NCI-H524 (cell line): ENCODE measurements at regions not wholly inside any gene's neighbourhood (a gene's known extent, or its start where the extent isn't known, plus 50 kb on each side); places are given as distances from the start of the nearest gene placed in this dataset.

Experiments
- DNase-seq, 2 experiments: peaks; one replicate each; lab custom pipeline; 2025; lab: John Stamatoyannopoulos, UW

DNA sequence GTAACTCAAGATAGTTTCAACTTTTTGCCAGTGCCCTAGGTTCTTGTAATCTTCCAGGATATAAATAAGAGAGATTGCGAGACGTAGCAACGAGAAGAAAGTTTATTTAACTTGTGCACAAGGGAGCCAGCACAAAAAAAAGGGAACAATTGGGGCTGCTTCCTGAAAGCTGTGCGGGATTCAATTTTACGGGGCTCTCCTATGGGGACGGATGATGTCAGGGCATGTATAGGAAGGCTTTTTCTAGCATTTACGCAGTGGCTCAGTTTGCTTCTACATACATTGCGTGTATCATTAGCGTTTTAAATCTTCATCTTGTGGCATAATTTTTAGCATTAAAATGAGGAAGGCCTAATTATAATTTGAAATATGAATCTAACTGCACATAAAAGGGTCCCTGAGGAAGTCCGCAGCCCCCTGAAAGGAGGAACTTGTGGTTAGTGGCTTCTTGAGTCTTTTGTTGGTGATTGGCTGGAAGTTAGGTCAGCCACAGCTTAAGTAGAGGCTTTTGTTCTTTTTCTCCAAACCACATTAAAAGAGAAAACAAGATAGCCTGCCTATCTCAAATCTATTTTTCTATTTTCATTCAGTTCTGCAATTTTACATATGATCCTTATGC lies 668.2 kb upstream of the NDST4 start:
- no peak for DNase-seq

DNA sequence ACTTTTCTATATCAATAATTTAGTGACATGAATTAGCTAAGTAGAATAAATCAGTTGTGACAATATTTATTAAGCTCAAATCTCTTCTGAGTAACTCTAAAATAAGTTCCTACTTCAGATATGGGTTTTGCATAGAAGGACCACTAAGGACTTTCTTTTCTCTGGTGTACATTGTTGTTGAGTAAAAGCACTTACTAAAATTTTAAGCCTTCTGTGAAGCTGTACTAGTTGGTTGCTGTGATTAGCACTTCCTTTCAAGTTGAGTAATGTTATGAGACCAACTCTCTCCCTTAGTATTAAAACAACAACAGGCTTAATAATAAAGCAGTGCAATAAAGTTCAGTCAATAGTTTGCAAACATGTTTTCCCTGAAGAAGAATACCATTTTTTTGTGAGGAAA lies 667.4 kb upstream of the NDST4 start:
- DNase-seq: no peak

DNA sequence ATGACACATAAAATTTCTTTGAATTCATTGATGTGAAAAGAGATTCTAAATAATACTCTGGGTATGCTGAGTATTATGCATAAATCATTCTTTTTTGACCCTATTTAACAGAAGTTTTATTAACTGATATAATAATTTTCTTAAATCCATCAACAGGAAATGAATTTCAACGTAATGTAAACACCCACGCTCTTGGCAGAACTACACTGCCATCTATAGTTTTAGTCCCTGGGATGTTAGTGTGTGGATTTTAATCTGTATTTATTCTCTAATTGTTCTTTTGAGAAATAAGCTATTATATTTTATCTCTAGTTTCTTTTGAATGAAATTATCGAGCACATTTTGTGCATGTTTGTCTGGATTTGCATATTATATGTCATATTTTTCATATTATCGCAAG lies 666.8 kb upstream of the NDST4 start:
- DNase-seq: no peak

DNA sequence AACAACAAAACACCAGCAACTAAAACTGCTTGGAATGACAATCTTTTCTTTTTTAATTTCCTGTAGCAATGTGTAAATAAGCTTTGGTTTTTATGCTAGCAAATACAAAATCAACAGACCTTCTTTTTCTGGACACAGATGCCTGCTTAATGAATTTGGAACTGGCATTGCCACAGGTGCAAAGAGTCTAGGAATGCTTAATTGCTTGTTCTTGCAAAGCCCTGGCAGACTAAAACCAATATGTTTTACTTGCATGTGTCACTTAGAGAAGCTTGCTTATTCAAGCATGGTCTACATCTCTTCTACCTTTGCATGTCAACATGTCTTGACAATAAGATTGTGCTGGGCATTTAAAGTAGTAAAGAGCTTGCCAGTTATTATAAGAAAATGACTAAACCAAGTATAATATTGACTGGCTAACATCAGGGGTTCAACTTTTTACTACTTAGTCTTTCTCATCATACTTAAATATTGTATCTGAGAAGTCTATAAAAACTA lies 656.7 kb upstream of the NDST4 start:
- no peak for DNase-seq

DNA sequence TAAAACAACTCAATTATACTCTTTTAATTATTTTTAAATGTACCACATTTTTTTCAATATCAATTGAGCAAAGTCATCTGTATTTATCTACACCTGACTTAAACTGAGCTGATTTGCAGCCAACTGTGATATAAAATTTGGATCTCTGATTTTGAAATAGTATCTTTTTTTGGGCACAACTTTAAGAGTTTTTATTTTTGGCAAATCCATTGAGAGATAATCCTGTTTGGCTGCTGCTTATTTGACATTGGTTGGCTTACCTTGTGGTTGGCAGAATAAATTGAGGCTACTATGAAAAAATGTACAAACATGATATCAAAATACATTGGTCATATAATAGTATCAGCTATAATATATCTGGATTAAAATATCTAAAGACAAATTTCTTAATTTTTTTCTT lies 656.0 kb upstream of the NDST4 start:
- DNase-seq: no peak

DNA sequence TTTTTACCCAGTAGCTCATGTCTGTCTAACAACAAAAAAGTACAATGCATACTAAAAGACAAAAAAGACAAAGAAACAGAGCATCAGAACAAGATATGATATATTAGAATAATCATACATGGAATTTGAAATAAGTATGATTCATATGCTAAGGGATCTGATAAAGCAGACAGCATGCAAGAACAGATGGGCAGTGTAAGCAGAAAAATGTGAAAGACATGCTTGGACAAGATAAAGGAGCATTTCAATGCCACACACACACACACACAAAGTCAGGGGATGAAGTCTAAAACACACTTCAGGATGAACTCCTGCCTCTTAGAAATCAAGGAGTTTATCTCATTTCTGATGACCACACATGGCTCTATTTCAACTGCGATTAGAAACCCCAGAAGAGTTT lies 649.6 kb upstream of the NDST4 start:
- DNase-seq: peak in 1 of 2 experiments; percentile 1

DNA sequence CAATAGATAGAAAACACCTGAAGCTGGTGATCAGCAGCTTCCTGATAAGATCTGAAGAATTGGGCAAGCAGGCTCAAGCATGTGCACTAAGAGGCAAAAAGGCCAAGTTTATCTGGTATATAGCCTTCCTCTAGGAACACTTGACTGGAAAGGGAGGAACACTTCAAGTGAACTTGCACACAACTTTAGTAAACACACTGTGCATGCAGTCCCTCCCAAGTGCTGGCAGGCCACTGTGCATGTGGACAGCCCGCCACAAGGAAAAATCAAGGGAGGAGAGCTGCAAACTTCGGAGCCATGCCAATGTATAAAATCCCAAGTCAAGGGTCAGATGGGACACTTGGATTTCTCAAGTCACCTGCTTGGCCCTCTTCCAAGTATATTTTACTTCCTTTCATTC lies 645.8 kb upstream of the NDST4 start:
- DNase-seq: no peak

DNA sequence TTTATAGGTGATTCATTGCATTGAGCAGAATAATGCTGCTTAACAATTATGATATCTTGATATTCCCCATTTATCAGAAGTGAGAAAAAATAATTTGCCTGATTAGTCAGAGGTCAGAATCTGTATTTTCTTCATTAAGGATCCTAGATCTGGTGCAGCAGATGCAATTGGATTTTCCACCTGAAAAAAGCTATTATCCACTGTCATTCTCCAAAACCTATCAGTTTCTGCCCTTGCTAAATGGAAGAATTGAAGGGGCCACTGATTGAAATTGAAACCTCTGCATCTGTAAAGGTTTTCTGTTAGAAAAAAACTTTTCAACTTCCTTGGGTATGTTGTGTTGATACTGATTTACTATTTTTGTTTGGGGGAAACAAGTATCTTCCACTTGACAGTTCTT lies 636.0 kb upstream of the NDST4 start:
- DNase-seq: no peak

DNA sequence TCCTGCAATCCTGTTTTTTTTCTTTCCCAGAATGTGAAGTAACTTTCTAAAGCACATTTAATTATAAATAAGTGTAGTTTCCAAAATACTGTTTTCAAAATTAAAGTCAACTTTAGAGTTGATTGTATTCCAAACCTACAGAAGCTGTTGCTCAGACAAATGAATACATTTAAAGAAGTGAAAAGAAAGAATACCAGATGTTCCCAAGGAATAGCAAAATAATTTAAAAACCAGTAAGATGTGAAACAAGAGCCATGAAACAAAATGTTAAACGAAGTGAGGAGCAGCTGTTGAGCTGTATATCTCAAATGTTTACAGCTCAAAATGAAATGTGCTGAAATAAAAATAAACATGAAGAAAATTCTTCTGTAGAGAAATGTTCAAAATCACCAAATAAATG lies 627.4 kb upstream of the NDST4 start:
- DNase-seq: no peak

DNA sequence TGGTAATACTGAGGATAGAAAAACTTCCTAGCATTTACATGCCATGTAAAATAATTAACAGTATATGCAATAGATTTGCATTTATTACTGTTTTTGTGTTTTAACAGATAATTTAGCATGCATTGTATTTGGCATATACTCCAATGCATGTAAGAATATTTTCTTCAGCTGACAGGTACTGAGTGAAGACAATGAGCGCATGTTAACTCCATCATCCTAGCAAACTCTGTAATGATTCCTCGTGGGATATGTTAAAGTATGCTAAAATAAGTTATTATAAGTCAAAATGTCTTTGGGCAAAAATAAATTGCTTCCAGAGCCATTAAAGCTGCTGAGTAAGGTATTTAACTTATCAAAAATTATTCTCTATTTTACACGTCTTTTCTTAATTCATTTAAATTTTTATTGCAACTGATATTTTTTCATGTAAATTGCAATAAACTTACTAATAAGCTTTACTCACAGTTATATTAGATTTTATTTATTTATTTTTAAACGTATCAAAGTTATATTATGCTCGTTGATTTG lies 616.4 kb upstream of the NDST4 start:
- no peak for DNase-seq

DNA sequence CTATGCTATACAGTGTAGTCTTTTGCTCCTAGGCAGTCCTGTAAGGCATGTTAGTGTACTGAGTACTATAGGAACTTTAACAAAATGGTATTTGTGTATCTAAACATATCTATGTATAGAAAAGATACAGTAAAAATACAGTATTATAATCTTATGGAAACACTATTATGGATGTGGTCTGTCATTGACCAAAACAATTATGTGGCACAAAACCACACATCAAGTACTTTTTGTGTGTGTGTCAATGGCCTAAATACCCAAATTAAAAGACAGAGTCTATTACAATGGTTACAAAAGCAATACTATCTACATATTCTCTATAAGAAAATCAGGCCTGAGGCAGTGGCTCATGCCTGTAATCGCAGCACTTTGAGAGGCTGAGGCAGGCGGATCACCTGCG lies 610.2 kb upstream of the NDST4 start:
- no peak for DNase-seq

DNA sequence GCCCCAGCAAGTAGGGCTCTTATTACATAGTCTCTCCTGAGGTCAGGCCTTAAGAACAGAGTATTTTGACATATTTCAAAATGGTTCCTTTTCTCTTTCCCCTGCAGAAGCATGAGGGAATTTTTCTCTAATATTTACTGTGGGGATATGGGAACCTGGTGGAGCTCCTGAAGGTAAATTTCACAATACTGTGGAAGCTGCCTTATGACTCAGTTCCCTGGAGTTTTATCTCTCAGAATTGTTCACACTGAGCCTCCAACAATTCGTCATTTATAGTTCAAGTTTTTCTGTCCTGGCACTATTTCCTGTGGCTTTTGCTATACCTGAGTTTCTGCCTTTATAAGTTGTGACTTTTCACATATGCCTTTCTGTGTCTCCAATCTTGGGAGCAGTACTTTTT lies 607.2 kb upstream of the NDST4 start:
- DNase-seq: no peak

DNA sequence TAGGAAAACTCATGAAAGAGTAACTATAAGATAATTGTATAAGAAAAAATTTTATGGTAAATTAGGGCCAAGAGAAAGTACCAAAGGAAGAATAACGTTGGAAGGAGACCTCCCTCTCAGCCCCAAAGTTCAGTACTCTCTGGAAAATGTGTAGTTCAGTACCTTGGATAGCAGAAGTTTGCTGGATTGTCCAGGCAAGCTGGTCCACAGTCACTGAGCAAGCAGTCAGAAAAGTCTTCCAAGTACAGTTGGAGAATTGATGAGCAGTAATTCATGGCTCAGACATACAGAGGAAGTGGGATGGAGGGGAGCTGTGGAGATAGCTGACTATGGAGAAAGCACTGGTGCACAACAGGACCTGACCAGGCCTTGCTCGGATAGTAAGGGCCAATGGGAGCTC lies 598.2 kb upstream of the NDST4 start:
- DNase-seq: no peak

DNA sequence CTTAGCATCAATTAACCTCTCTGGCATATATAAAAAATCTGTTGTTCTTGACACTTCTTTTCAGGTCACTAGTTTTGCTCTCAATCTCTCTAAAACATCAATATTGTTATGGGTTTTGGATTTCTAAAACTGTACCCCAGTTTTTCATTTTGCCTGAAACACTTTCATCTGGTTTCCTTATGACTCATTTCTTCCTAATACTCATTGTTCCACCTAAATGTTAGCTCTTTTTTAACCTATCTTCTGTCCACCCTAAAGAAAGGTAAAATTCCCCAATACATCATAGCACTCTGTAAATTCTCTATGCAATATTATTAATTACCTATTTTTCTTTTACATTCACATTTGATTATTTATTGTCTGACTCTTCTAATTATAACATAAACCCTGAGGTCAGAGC lies 575.5 kb upstream of the NDST4 start:
- no peak for DNase-seq

DNA sequence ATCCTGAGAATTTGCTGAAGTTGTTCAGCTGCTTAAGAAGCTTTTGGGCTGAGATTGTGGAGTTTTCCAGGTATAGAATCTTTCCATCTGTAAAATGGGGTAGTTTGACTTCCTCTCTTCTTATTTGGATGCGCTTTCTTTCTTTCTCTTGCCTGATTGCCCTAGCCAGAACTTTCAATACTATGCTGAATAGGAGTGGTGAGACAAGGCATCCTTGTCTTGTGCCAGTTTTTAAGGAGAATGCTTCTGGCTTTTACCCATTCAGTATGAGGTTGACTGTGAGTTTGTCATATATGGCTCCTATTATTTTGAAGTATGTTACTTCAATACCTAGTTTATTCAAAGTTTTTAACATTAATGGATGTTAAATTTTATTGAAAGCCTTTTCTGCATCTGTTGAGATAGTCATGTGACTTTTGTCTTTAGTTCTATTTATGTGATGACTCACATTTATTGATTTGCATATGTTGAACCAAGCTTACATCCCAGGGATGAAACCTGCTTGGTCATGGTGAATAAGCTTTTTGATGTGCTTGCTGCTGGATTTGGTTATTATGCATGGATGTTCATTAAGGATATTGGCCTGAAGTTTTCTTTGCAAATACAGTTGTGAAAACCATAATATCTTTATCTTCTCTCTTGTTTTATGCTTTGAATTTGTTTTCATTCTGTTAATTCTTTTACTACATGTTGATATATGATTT lies 573.8 kb upstream of the NDST4 start:
- no peak for DNase-seq

DNA sequence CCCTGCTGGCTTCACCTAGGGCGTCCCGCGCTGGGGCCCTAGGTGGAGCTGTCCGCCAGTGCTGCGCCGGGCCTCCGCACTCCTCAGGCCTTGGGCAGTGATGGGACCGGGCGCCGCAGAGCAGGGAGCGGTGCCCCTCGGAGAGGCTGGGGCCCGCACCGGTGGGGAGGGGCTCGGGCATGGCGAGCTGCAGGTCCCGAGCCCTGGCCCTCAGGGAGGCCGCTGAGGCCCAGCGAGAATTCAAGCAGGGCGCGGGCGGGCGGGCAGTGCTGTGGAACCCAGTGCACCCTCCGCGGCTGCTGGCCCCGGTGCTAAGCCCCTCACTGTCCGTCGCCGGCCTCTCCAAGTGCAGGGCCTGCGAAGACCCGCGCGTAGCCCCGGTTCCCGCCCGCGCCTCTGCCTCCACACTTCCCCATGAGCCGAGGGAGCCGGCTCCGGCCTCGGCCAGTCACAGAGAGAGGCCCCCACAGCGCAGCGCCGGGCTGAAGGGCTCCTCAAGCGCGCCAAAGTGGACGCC lies 565.1 kb upstream of the NDST4 start:
- DNase-seq: no peak

DNA sequence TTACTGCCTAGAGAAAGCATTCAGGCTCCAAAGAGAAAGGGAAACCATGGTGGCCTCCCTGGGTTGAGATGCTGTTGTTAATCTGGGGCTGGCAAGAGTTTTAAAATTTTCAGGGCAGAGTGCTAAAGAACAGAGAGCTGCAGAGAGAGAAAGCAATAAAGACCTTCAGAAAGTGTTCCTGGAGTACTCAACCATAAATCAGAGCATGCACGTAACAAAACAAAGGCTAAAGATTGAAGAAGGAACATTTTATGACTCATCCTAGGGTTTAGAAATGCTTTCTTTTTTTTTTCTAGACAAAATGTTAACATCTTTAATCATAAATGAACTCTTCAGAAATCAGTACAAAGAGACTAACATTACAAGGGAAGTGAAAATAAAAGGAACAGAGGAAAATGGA lies 562.3 kb upstream of the NDST4 start:
- DNase-seq: no peak

DNA sequence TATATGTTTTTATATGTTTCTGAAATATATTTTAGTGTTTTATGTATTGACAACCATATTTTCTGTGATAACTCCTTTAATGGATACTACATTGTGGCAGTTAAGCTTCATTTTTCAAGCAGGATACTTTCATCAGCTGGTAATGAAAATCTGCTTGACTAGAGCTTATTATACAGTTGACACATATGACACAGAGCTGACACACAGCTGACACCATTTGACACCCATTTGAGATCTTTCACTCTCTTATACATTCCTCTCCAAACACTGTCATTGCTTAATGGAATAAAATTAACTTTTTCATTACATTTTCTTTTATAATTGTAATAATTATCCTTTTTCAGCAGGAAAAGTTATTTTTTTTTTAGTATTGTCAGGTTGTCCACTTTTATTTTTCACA lies 561.1 kb upstream of the NDST4 start:
- no peak for DNase-seq

DNA sequence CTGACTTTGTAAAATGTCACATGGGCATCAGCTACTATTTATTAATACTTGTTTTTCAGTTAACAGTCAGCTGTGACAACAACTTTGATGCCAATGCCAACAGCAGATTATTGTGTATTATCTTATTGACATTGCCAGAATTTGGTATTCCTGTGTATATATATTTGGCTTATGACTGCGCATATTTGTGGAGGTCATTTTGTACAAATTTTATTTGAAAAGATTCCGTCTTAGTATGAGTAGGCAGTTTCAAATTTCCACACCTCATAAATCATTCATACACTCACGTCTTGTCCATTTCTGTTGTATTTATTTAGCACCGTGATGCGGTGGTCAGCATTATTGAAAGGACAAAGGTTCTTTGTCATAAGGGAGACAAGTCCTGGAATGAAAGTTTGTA lies 558.2 kb upstream of the NDST4 start:
- no peak for DNase-seq

DNA sequence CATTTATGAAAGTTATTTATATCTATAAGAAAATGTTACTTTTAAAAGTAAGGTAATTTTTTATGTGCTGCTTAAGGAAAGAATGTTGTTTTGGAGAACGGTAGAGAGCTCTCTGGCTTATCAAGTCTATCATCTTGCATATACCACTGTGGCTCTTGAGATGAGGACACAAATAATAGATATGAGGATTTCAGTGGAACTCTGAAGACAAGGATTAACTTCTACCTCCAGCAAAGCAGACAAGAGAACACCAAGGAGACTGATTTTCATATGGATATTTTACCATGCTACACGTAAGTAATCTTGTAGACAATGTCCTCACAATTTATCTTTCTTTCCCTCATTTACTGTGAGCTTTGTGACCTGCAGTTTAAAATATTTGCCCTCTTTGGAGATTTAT lies 557.5 kb upstream of the NDST4 start:
- DNase-seq: no peak

DNA sequence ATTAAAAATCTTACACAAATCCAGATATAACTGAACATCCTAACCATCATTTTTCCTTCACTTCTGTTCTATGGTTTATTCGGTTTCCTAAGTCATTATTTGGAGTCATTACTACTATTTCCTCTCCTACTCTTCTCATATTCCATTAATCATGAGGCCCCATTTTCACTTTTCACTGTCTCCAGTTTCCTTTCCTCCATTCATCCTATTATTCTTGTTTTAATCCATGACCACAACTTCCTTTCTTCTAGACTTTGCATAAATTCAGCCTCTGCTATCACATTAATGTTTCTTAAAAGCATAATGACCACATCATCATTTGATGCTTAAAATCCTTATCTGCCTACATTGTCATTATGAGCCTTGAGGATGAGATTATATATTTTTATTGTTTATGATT lies 555.0 kb upstream of the NDST4 start:
- DNase-seq: no peak

DNA sequence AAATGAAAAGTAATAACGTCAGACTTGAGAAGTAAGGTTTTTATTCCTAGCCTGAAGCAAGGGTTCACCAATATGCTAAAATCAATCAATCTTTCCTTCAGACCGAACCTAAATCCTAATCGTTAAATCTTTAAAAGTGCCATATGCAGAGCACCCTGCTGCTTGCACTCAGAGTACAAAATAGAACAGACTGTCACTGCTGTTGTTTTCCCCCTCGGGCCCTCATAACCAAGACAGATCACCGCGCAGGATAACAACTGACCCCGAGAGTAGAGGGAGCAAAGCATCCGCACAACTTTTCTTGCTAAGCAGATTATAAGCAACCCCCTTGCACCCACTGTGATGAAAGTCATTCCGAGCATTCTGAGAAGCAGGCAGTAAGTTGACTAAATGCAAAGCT lies 550.9 kb upstream of the NDST4 start:
- DNase-seq: peak; percentile 31 to 70

DNA sequence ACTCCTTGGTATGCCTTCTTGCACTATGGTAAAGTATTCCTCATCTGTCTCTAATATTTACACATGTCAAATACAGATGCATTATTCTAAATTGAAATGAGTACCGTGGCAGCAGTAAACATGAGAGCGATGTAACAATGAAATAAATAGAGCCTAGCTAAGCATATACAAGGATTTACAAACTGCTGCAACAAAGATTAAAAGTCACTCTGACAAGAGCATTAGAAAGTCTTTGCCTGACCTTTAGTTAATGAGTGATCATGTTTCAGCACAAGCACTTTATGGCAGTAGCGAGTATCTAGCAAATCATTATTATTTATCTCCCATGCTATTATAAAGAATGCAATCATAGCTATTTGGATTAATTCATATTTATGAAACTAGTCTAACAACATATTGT lies 547.0 kb upstream of the NDST4 start:
- peak in 1 of 2 experiments; percentile 8 for DNase-seq
